H1 (cell line): ENCODE measurements at regions not wholly inside any gene's neighbourhood (a gene's known extent, or its start where the extent isn't known, plus 50 kb on each side); places are given as distances from the start of the nearest gene placed in this dataset.

Experiments
- FOSL1 ChIP-seq: IDR thresholded peaks from 2 replicates; pipeline ENCODE4 v1.6.1; 2011; ENCODE audit warnings: mild to moderate bottlenecking, low read depth, low read length, moderate library complexity; ENCODE audit not compliant: insufficient read depth
- JUN ChIP-seq: IDR thresholded peaks from 2 replicates; pipeline ENCODE4 v1.6.1; 2011; ENCODE audit warnings: low read depth, mild to moderate bottlenecking, improper control_type of control experiment, low read length
- KDM1A ChIP-seq: fragments of 200-600, 300-600 bp; sonication (generic); IDR thresholded peaks from 2 replicates; pipeline ENCODE4 v1.7.1; 2016; ENCODE audit warnings: mild to moderate bottlenecking, low read length, borderline replicate concordance
- RAD21 ChIP-seq, 2 experiments: IDR thresholded peaks in 1 of 2; conservative IDR thresholded peaks in 1 of 2; 2 replicates each; pipeline ENCODE4 v1.6.1; 2011; ENCODE audit warnings: low read depth in 2 of 2, low read length in 2 of 2, improper control_type of control experiment in 1 of 2, inconsistent platforms in 1 of 2, mild to moderate bottlenecking in 1 of 2, moderate library complexity in 1 of 2
- TBP ChIP-seq: IDR thresholded peaks from 2 replicates; pipeline ENCODE4 v1.6.1; 2011; ENCODE audit warnings: low read depth, low read length, improper control_type of control experiment

DNA sequence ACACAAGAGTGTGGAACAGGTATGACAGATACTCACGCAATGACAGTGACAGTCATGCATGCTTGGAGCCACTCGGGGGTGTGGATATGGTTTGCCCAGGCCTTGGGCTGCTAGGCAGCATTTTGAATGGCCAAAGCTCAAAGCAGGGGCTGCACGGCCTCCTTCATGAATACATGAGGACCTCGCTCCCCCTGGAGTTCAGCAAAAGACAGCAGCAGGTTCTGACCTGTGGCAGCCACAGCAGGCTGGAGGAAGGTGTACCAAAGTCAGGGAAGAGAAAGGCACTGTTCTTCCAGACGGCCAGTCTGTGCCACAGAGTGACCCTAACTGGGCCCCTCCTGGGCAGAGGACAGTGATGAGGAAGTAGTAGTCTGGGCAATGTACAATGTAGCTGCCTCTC is 88.2 kb upstream of the C2CD4B start (continued):
- TF ChIP-seq FOSL1: no peak
- TF ChIP-seq TBP: no peak
- TF ChIP-seq RAD21 (IDR thresholded peaks at IDR 0.05 in 1 of 2, conservative IDR thresholded peaks at IDR 0.05 in 1 of 2; ENCODE audit: low read depth in 2 of 2, low read length in 2 of 2): peak; percentile 8 to 37; a peak in 3 of 4 replicates
- no peak for TF ChIP-seq JUN
- no peak for TF ChIP-seq KDM1A
